GM18867 (cell line): ENCODE measurements at regions not wholly inside any gene's neighbourhood (a gene's known extent, or its start where the extent isn't known, plus 50 kb on each side); places are given as distances from the start of the nearest gene placed in this dataset.

ENCODE experiments used
- ATAC-seq: cut with Tn5 transposase; IDR thresholded peaks from one replicate; pipeline ENCODE4 v1.9.1; 2021; ENCODE audit warnings: mild to moderate bottlenecking, moderate library complexity; ENCODE audit not compliant: unreplicated experiment

DNA sequence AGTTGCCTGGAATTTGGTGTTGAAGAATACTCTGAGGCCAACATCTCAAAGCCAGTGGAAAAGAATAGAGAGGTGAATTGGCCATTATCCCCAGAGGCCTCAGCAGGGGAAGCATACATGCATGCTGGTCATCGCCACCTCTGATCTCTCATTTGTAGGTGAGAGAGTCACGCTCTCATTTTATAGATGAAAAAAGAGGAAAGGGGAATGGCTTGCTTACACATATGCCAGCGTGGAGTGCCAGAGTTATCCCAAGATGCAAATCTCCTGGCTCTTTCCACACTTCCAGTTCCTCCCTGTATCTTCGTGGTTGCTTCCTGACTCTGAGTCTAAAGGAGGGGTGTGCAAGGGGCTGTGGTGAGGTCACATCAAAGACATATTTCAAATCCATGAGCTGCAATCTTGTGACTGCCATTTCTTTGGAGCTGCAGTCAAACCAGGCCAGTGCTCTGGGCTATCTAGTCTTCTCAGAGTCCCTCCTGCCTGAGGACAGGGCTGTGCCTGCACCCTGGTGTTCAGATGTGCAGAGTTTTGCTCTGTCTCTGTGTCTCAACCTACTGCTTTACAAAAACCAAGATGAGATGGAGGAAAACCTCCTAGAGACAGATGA is 324.7 kb downstream of the MYCN start:
- no peak for ATAC-seq

DNA sequence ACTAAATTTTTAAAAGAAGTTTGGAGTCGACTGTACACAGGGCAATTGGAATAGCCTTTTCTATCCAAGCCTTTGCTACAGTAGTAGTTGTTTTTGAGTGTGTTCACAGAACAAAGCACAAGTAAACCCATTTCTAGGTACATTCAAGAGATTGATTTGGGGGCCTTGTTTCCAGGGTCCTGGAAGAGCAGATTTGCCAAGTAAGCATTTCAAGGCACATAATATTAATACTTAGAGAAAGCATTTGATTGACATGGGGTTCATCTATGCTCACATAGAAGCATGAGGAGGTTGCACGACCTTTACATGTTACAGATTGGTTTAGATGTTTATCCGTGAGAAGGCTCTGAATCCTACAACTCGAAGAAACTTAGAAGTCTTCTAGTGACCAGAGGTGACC is 324.1 kb downstream of the MYCN start:
- ATAC-seq, result no peak

DNA sequence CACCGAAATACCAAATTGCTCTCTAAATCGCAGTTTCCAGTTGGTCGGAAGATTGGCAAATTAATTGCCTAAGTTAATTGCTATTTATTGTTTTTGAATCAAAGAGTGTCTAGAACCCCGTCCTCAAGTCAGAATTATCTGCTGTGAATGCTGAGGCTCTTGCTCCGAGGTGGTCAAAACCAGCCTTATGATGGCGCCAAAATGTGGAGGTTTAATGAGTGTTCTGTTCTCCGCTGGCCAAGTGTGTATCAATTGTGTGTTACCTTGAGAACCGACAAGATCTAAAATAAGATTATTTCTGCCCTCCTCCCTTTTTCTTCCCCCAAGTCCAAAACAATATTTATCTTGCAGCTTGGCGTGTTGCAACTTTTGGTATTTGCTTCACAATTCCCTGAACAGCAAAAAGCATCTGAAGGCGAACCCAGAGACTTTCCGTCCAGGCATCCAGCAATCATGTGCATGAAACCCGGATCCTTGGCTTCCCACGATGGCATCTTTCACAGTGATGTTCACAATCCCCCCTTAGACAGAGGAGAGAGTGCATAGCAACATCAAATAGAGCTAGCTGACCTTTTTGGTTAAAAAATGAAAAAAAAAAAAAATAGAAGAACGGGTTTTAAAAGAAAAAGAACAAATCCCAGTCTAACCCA is 323.0 kb downstream of the MYCN start:
- no peak for ATAC-seq

DNA sequence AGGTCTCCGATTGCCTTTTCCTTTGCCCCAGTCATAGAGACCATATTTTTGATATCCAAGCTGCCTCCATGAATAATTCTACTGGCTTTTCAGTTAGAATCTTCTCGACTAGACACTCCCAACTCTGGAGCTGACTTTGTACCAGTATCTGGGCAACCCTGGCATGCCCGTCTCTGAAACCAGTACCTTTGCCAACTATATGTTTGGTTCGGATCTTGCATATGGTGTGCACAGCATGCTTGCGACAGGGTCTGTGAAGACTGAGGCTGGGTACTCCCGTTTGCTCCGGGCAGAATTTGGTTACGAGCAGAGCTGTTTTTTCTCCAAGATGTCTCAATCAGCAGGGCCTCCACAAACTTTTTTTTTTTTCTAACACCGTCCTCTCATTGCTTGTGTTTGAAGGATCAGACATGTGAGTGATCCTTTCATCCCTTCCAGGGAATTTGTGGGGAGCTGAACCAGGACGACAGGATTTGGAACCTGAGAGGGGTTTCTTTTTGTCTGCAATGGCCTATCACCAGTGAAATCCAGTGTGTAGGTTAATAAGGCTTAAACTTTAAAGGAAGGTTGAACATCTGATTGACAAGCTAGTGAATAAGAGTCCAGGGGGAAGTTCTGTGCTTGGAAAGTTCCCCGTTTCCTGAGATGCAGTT is 322.3 kb downstream of the MYCN start:
- ATAC-seq, result no peak

DNA sequence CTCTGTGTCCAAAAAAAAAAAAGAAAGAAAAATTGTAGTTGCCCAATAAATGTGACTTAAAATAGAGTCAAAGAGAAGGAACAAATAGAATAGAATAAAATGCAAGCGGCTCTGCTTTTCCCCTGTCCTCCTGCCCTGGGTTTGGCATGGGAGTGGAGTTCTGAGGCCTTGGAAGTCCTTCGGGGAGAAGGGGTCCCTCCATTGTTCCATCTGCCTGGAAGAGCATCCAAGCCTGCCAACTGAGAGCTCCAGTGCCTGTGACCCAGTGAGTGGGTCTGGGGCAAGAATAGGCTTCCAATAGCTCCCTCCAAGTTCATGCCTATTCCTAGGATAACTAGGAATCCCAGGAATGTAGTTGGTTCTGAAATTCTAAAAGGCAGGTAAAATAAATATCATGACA is 321.4 kb downstream of the MYCN start:
- no peak for ATAC-seq

DNA sequence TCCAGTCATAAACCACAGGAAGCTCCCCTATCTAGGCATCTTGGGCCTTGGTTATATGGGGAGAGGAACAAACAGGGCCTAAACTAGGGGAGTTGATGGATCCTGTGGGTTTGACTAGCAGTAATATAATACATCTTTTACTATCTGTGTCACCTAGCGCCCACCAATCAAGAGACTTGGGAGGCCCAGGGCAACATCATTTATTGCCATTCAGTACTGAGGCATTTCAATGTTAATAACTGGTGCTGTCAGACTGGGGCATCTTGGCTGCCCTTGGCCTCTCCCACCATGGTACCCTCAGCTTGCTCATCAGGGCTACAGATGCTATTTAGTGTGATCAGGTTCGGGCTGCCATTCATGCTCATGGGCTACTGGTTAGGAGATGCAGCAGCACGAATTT is 320.7 kb downstream of the MYCN start:
- ATAC-seq, result no peak

DNA sequence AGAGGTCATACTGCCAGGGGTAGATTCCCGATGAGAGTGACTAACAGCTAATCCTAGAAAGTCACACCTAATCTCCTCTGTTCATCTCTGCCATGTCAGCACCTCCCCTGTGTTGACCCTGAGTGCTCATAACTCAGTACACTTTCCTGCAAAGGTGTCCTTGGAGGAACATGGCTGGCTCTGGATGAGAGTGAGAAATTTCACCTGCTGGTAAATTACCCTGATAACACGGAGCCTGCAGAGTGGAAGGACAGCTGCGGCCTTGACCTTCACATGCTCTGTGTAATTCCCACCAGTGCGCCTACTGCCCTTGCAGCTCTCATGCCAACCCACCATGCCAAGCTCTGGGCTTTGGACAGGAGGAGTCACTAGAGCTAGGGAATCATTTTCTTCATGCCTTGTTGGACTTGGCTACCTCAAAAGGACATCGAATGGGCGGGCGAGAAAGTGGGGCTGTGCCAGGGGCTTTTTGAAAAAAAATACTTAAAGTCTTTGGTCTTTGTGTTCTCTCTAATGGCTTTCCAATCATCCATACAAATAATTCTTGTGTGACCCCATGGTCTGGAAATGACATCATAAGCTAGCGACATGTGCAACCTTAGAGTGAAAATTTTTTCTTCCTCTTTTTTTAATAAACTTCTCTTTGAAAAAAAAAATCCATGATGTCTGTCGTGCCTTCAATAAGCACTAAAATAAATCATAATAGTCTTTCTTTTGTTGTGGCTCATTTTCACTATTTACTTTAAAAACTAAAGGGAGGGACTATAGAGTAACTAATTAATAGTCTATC is 319.9 kb downstream of the MYCN start:
- no peak for ATAC-seq

DNA sequence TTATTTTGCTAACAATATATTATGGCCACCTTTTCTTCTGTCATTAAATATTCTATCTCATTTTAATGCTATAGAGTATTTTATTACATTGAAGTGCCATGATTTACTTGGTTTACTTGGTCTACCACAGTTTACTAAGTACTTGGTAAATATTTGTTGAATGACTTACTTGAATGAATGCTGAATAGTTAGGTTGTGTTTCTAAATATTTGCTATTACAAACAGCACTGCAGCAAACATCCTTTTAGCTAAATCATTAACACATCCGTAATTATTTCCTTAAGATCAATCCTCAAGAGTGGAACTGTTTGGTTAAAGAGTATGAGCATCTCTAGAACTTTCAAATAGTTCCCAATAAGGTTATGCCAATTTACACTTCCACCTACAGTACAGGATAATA is 318.7 kb downstream of the MYCN start:
- no peak for ATAC-seq

DNA sequence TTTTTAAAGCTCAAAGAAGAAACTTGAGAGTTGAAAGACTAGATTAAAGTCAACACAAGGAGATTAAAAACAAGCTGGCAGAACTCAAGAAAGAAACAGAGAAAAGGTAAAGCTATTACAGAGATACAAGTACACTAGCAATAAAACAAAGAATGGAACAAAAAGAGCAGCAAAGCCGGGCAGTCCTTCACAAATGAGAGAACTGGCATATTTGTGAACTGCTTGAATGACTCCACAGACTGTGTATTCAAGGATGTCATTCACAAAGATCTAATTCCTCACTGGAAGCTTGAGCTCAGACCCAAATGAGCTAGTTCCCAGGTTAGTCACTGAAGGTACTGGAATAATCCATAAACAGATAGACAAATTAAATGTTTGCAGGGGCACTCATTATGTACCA is 318.0 kb downstream of the MYCN start:
- no peak for ATAC-seq

DNA sequence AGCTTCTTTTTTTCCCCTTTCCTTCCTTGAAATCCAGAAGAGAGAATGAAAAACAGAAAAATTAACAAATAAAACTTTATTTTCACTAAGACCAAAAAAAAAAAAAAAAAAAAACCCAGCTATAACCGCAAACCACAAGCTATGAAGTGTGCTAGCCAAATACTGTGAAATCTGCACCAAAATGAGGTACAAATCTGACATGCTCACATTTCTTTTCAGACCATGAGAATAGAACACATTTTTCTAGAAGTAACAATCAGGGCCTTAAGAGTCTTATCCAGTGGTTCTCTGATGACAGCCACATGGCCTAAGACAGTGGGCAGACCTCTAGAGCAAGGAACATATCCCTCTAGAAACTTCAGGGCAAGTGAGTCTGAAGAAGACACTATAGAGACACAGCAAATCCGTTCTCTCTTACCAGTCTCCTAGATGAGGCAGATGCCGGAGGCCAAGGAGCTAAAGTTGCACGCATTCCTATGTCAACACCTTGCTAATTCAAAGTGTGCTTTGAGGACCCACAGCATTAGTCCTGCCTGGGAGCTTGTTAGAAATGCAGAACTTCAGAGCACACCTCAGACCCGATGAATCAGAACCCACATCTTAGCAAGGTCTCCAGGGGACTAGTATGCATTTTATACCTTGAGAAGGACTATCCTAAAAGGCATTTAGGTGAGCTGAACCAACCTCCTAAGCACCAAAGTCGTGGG is 317.1 kb downstream of the MYCN start:
- no peak for ATAC-seq

DNA sequence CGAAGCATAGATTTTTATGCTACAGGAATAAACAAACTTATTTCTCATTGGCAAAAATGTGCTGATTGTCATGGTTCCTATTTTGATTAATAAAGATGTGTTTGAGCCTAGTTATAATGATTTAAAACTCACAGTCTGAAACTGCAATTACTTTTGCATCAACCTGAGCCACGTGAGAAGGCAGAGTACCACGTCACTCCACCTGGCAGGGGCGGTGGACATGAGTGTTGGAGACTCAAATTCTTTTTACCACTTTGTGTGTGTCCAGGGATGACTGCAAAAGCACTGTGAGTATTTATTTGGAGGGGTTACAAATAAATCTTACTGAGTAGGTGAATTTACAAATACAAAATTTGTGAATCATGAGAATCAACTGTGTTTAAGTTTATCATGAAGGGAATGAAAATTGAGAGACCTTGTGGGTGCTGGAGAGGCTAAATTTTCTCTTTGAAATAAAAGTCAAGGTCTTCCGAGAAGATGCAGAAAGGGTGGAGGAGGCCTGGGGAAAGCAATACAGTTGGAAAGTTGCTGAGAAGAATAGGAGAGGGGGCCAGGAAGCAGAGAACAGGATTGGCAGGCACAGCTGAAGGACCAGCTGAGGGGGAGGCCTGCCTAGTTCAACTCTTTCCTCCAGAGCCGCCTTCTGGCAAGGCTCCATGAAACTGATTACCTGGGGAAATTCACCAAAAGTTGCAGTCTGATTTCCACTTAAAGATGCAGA is 316.4 kb downstream of the MYCN start:
- ATAC-seq, result no peak

DNA sequence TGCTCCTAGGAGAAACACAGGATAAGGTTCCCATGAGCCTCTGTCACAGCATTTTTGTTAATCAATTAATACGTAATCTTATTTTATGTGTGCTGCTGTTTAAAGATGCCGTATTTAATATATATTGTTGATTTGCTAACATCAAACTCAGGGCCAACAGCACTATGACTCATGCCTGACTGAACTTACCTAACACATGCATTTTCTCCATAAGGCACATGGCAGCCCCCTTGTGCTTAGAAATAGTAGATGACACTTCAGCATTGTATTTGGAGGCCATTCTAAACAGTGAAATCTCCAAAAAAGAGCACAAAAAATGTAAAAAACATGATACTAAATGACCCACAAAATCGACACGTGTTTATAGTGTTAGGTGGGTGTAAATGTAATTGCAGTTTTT is 314.8 kb downstream of the MYCN start:
- ATAC-seq, result no peak

DNA sequence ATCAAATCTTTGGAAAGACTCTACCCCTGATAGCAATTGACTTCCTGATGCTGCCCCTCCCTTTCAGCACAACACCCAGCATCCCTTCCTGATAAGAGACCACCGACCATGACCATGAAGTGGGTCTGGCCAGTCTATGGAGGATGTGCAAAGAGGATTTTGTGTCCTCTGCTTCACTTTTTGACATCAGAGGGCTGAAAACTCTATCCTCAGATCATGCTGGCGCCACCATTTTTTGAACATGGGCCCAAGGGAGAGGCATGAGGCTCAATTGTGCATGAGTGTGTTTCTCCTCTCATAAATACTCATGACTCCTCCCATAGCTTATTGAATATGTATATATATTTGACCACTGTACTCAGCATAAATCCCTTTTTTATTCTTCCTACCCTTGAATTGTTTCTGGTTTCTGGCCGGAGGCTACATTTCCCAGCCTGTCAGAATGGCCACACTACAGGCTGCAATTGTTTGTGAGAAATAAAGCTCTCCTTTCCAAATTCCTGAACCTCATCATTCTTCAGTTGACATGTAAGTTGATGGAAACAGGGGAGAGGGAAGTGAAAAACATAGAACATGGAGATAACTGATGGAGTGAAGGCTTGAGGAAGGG is 314.1 kb downstream of the MYCN start:
- no peak for ATAC-seq

DNA sequence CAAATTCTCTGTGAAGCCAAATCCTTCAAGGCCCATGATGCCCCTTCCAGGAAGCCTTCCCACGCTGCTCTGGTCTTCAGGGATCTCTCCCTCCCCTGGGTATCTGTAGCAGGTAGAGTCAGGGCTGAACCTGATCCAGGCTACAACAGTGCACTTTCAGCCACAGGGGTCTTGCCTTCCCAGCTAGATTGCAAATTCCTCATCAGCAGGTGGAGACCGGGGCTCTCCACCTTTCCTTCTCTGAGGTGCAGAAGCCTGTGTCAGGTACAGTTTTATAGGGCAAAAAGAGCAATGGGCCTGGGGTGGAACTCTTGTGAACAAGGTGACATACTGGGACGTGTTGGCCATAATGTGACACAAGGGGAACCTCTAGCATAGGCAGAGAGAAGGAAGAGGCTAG is 312.9 kb downstream of the MYCN start:
- ATAC-seq, result no peak

DNA sequence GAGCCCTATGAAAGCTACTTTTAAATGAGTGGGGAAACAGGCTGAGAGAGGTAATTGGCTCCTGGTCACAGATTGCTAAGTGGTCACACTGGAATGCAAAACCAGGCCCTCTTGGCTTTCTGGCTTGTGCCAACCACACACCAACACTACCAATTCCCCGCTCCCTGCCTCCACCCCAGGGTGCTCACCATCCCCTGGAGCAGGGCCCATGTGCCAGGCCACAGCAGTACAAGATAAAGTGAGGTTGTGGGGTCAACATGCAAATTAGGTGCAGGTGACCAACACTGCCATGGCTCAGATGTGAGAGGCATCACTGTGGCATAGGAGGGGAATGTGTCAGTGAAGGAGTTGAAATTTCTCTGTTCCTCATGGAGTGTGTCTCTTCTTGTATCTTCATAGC is 312.5 kb downstream of the MYCN start:
- ATAC-seq, result no peak

DNA sequence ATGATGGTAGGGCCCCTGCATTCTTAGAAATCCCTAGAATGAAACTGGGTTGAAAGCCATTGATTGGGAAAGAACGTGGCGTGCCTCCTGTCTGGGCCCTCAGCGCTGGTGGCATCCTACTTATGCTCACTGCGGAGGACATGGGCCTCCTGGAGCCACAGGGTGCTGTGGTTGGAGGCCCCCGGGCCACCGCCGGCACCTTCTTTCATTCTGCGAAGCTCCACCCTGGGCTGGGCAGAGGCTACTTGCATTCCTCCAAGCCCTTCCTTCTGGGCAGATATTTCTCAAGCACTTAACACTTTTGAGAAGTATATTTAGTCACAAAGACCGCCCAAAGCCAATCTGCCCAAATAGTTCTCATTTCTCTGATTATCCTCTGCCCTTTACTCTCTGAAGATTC is 311.9 kb downstream of the MYCN start:
- no peak for ATAC-seq

DNA sequence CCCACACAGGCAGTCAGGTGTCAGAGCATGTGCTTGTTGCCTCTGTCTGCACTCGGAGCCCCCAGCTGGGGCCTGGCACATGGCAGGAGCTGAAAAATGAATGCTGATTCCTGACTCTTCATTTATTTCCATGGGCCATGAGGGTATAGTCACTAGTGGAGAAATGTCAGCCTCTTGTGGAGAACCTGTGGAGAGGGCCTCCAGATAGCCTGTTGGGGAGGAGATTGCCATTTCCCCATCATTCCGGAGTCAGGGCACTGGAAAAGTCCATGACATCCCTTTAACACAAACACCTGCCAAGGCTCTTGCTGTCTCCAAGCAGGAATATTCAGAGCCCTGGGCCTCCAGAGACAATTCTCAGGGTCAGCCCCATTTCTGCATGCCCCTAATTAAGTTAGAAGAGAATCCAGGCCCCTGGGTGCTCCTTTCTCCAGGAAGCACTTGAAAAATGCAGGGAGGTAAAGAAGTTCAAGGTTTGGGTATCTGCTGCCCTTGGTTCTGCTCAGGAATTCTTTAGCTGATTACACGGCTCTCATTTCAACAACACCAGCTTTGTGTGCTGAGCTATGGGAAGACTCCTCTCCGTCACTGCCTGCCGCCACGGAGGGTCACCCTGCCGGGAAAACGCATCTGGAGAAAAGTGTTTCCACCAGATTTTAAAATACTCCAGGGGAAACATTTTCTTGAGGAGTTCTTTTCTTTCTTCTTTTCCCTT is 311.3 kb downstream of the MYCN start:
- ATAC-seq, result no peak

DNA sequence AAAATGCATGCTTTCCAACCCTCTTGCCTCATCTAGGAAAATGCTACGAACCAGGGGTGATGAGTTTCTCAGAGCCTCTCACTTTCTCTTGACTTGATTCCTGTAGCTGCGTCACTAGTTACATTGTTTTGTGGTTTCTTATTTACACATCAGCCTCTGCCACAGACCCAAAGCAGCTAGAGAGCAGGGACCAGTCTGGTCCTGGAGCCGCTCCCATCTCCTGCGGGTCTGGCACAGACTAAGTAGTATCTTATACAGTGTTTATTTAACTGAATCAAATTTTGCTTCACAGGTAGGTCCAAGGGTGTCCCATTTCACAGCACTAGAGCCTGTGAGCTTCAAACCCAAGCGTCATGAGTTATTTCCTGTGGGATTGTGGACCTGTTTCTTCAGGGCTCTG is 310.5 kb downstream of the MYCN start:
- ATAC-seq, result no peak

DNA sequence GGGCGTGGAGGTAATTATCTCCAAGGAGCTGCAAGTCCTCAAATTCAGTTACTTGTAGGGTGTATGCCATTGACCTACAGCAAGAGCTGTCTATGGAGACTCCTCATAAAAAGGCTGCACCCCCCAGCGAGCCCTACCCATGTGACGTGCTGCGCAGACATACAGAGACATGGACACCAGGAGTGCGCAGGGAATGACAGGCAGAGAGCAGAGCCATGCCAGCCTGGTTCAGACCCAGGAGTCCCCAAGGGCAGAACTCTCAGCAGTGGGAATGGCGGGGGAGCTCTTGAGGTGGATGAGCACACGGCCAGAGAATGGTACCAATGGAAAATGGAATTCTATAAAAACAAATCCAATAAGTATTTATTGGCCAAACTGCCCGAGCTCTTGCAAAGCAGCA is 310.1 kb downstream of the MYCN start:
- no peak for ATAC-seq

DNA sequence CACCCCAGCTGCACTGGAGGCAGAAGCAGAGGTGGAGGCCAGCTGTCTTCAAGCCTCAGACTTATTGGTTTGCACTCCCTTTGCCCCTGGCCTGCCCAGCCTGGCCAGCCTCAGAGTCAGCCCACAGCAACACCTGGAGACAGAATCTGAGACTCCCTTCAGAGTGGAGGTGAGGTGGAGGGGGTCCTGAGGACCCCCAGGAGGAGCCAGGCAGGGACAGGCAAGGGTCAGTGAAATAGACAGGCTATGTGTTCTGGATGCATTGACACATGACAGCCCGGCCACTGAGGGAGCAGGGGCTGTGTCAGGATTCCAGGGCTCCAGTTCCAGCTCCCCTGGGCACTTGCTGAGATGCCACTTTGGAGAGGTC is 309.7 kb downstream of the MYCN start:
- ATAC-seq, result no peak
